GM18511 (cell line): ENCODE measurements at regions not wholly inside any gene's neighbourhood (a gene's known extent, or its start where the extent isn't known, plus 50 kb on each side); places are given as distances from the start of the nearest gene placed in this dataset.

Experiments
- ATAC-seq: cut with Tn5 transposase; IDR thresholded peaks from one replicate; pipeline ENCODE4 v1.9.1; 2021; ENCODE audit warnings: mild to moderate bottlenecking, moderate library complexity; ENCODE audit not compliant: unreplicated experiment

DNA sequence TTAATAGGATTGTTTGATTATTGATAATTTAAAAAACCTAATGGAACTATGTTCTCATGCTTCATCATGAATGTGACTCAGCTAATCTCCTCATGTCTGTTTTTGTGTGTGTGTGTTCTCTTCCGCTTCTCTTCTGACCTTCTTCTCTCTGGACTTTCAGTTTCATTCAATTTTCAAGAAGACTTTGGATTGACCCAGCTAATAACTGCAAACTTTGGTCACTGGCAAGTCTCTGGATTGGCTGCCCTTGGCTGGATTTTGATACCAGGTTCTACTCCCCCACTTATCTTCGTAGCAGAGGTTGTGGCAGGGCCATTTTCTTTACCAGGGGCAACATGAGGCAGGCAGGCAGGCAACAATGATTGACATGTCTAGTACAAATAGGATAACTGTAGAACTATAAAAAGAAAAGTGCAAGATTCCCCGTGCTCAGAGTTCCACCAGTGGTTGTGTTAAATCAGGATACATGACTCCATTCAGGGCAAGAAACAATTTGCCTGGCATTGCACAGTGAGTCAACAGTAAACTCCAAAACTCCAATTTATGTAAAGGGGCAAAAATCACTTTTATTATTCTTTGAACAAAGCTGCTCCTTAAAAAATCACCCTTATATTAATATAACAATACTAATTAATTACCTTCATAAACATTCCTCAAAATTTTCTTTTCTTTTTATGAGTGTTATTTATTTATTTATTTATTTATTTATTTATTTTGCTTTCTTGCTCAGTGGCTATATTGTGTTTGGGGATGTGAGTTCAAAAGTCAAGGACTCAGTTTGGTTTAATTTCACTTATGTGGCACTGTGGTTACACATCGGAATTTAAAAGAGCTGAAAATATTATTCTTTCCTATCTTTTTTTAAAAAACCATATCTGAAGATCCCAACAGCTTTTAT lies 167.6 kb downstream of the RND3 start:
- ATAC-seq, result no peak

DNA sequence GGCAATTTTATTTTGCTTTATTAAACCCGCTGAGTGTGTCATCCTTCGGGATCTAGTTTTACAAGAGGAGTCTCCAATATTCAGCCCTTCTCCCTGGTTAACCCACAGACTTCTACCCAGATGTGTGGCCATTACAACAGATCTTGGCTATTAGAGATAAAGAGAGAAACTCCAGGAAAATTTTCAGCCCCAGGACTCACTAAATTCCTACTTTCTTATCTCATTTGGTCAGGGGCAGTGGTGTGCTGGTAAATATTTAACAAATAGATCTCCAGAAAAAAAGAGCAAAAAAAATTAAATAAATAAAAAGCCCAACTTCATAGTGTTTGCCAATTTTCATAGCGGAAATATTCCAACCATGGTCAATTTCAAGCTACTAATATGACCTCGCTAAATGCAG lies 168.4 kb downstream of the RND3 start:
- ATAC-seq, result no peak

DNA sequence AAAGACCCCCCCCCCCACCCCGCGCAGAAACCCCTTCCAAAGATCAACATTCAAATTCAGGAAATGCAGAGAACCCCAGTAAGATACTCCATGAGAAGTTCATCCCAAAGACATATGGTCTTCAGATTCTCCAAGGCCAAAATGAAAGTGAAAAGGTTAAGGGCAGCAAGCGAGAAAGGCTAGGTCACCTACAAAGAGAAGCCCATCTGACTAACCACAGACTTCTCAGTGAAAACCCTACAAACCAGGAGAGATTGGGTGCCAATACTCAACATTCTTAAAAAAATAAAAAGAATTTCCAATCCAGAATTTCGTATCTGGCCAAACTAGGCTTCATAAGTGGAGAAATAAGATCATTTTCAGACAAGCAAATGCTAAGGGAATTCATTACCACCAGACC lies 175.2 kb downstream of the RND3 start:
- ATAC-seq, result no peak

DNA sequence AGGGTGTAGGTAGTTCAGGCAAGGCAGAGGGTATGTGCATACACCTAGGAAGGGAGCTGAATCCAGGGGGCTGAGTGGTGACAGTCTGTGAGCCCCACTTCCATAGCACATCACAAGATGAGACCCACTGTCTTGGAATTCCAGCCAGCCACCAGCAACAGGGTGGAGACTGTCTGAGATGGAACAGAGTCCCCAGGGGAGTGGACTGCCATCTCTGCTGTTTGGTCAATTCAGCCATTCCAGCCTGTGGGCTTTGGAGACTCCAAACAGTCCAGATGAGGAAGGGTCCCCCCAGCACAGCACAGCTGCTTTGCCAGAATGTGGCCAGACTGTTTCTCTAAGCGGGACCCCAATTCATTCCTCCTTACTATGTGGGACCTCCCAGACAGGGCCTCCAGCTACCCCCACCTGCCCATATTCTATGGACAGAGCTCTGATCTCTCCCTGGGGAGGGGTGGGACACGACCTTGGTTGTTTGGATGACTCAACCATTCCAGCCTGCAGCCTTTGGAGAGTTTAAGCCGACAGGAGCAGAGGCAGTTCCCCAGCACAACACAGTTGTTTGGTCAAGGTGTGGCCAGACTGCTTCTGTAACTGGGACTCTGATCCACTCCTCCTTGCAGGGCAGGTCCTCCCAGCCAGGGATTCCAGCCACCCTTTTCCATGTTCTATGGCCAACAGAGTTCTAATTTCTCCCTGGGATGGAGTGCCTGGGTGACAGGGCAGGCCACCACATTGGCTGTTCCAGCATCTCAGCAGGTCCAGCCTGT lies 178.0 kb downstream of the RND3 start:
- no peak for ATAC-seq

DNA sequence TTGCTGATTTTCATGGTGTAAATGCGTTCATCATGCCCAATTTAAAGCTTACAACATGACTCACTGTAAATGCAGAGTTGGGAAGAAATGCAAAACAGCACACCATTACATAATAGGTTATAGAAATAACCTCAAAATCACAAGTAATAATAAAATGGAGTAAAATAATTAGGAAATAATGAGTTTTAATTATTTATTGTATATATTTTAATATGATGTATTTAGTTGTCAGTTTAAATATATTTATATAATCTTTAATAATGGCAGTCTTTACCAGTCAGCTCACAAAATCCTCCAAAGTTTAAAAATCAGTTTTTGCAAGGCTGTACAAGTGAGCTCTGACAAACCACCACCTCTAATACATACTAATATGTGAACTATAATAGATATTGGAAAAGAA lies 180.2 kb downstream of the RND3 start:
- no peak for ATAC-seq

DNA sequence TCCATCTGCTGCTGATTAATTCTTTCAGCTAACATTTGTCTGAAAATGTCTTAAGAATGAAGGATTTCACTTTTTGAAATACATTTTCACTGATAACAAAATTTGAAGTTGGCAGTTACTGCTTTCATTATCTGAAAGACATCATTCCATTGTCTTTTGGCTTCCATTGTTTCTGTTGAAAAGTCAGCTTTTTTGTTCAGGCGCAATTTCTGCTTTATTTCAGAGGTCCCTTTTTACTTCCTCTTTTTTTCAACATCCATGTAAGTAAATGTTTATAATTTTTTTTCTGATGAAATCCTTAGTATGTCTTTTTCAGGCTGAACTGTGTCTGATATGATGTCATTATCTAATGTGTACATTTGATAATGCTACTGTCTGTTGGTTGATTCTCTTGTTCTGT lies 184.2 kb downstream of the RND3 start:
- ATAC-seq, result no peak

DNA sequence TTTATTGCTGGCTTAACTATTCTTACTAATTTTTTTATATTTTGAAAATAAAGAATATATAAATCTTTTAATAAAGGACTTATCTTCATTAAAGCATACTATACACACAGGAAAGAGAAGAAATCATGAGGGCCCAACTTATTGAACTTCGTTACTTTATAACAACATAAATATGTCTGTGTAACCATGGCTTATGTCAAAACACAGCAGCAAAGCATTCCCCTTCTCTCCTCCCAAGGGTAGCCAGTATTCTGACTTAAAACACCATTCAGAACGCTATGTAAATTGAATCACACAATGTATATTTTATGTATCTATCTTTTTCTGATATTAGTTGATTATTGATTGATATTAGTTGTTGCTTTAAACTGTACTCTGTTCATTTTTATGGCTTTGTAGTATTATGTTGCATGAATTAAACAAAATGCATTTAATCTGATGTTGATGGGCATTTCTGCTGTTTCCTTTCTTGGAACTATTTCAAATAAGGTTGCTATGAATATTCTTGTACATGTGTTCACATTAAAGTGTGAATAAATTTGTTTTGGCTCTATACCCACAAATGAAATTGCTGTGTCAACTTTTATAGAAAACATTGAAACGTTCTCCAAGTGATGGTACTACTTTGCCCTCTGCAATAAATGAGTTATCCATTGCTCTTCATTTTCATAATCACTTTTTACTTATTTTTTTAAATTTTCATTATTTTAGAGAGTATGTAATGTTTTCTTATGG lies 188.7 kb downstream of the RND3 start:
- no peak for ATAC-seq

DNA sequence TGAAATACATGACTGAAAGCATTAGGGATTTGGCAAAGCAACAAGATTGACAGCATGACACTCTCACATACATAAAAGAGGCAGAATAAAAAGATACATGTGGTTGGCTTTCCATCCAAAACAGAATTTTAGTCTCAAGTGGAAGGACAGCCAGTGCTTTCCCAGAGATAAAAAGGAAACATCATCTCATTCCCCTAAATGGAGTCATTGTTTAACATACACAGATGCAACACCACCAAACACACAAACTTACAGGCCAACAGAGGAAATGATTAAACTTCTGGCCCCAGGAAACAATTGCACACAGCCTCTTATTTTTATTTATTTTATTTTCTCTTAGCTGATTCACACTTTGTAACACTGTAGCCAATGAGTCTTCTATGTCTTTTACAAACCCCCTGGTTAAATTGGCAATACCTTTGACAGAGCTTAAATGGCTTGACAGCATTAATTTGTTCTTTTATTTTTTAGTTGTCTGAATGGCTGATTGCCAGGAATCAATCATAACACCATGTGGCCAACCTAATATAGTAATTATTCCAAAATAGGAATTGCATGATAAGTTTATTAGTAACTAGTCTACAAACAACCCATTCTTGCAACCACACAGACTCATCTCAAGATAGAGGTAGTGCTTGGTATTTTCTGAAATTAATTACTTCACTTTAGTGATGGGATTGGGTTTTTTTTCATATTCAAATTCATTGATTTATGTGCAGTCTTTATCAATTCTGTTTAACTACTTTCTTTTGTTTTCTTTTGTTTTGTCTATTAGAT lies 190.5 kb downstream of the RND3 start:
- ATAC-seq, result no peak

DNA sequence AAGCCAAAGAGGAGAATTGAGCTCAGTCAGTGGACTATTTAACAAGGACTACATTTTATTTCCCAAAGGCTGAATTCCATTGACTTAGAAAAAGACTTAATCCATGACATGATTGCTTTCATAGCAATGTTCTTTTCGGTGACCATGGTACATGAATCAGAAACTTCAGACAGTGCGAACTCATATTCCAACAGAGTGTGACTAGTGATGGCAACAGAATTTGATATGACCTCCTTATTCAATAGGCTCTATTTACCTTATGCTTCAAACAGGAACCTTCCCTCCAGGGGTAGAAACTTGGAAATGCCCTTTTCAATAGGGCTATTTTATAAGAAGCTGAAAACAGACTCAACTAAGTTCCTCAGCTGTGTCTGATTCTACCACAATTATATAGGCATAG lies 191.9 kb downstream of the RND3 start:
- no peak for ATAC-seq

DNA sequence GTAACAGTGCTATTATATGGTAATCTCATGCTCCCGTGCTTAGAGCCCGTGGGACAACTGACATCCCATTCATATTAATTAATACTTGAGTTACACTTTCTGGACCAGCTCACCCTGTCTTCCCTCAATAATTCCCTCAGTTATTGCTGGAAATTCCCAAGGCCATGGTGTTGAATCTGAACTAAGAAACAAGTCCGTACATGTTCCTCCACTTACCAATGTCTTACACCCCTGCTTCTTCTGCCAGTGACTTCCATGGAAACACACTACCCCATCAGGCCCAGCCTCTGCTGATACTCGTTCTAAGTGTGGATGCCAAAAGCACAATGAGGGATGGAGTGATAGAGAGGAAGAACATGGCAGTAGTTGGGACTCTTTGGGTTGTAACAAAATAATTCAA lies 193.7 kb downstream of the RND3 start:
- ATAC-seq, result no peak

DNA sequence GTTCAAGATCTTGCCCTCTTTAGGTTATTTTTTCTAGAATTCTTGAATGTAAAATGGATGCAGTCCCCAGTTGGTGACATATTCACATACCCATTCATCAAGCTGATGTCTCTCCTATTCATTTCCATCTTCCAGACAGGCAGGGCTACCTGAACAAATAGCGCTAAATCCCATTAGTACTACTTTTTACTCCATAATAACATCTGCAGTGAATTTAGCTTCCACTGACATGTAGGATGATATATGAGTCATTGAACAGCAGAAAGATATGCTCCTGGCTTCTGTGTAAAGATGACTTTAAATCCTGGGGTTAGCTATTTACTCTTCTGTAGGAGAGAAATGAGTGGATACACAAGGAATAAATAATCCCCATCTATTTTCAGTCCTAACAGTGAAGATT lies 194.7 kb downstream of the RND3 start:
- no peak for ATAC-seq

DNA sequence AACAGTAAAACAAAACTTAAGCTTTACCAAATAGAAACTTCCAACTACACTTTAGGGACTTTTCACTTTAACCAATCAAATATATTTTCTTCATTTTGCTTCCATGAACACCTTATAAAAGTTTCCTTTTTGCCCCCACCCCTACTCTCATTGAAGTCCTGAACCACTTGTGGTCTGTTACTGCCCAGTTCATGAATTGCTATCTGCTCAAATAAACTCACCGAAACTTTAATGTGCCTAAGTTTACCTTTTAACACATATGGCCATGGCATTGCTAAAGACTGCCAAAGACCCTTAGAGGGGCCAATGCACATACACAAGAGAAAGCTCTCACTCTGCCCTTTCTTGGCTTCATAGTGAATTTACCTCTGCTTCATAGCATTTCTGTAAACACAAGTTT lies 195.3 kb downstream of the RND3 start:
- ATAC-seq, result no peak

DNA sequence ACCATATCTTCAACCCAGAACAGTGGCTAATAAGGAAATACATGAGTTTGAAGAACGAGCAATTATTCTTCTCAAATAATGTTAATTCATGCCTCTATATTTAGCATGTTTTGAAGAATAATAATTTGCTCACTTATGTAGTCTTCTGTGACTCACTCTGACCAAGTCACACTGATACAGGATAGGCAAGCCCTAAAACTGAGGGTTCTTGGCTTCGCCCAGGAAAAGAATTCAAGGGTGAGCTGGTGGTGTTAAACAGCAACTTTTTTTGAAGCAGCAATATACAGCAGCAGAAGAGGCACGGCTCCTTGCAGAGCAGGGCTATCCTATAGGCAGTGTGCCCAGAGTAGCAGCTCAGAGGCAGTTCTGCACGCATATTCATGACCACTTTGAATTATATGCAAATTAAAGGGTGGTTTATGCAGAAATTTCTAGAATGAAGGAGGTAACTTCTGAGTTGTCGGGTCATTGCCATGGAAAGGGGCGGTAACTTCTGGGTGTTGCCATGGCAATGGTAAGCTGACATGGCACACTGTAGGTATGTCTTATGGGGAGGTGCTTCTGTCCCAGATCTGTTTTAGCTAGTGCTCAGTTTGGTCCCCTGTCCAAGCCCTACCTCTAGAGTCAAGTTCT lies 200.6 kb downstream of the RND3 start:
- ATAC-seq, result no peak

DNA sequence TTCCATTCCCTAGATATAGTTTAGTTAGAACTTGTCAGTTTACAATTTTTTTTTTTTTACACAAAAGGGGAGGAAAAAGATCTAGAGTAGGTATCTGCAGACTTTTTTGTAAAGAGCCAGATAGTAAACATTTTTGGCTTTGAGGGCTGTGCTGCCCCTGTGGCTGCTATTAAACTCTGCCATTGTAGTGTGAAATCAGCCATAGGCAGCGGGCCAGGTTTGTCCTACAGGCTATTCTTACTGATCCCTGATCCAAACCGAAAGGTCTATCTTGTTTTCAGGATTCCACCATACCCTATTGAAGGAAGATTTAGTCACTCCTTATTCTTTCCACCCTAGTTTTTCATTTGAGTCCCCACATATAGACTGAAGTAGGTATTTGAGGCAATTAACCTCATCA lies 203.4 kb downstream of the RND3 start:
- ATAC-seq, result no peak

DNA sequence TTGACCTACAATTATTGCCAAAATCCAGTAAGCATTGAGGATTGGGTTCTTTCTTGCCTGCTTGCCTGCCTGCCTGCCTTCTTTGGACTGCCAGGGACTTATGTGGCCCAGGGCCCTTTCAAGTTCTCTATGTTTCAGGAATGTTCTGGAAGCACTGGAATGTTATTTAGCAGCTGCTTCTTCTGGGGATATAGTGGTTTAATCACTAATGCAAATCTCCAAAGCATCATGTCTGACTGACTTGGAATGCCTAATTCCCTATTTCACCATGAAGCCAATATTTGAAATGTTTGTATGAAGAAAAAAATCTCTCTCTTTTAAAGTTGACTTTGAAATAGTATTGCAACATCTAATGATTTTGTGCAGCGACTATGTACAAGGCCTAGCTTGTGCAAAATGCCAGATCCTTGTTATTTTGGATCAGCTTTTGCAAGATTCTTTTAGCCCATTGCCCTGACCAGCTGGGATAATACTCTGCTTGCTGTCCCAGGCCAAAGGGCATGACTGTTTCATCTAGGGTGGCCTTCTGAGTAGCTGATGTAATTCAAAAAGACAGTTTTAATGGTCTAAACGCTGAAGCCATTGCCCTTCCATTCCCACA lies 204.6 kb downstream of the RND3 start:
- ATAC-seq, result no peak

DNA sequence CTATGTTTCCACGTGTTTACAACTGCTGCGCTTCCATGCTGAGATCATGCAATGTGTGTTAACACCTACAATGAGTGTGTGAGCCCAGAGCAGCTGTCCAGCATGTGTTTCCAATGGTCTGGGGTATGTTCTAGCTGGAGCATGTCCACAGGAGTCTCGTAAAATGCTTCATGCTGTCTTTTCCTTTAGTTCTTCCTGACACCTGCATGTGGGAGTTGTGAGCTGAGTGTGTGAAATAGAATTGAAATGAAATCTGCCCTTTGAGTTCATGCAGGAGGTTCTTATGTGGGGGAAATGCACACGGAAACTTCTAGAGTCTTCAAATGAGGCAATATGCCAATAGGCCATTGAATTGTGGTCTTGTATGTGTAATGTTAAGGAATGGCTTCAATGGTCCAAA lies 205.1 kb downstream of the RND3 start:
- ATAC-seq, result no peak

DNA sequence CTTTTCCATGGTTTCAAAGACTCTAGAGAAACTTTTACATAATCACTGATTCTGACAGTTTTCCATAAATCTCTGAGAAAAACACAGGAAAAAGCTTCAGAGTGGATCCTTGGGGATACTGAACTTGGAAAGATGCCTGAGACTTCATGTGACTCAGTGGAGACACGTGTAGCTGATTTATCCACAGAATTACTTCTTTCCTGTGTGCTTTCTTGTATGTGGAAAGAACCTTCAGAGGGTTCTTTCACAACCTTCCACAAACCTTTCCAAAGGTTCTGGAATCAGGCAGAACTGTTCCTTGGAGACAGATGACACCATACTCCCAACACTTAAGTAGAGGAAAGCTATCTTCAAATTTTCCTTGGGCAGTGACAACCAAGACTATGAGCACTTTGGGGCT lies 207.2 kb downstream of the RND3 start:
- no peak for ATAC-seq

DNA sequence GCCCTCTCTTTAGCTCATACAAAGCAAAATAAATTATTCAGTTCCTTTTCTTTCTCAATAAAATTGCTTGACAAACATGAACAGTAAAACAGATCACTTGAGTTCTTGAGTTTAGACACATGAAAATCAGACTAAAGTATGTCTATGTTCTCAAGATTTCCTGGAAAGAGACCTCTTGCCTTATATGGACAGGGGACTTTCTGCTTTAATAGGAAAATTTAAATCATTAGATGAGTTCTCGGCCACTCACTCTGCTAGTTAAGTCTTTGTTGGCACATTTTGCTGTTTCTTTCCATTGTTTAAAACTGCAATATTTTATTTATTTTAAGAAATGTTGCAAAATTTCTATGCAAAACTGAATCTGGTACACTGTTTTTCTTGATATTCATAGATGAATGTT lies 207.8 kb downstream of the RND3 start:
- no peak for ATAC-seq

DNA sequence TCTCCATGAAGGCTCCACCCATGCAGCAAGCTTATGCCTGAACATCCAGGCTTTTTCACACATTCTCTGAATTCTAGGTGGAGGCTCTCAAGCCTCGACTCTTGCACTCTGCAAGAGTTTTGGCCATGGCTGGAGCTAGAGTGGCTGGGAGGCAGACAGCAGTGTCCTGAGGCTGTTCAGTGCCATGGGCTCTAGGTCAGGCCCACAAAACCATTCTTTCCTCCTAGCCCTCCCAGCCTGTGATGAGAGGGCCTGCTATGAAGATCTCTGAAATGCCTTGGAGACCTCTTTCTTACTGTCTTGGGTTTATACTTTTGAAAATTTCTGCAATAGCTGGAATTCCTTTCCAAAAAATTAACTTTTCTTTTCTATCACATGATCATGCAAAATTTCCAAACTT lies 210.7 kb downstream of the RND3 start:
- no peak for ATAC-seq

DNA sequence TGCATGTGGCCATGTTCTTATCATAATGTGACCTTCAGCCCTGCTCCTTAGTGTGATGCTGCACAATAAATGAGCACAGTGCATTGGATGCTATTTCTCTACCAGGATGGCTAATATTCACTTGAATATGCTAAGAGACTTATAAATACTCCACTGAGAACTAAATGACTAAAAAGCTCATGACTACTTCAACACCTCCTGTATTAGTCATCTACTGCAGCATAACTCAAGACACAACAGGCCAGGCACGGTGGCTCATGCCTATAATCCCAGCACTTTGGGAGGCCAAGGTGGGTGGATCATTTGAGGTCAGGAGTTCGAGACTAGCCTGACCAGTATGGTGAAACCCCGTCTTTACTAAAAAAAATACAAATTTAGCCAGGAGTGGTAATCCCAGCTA lies 213.4 kb downstream of the RND3 start:
- no peak for ATAC-seq
